ENCODE measurements at regions not wholly inside any gene's neighbourhood (a gene's known extent, or its start where the extent isn't known, plus 50 kb on each side); places are given as distances from the start of the nearest gene placed in this dataset.

DNA sequence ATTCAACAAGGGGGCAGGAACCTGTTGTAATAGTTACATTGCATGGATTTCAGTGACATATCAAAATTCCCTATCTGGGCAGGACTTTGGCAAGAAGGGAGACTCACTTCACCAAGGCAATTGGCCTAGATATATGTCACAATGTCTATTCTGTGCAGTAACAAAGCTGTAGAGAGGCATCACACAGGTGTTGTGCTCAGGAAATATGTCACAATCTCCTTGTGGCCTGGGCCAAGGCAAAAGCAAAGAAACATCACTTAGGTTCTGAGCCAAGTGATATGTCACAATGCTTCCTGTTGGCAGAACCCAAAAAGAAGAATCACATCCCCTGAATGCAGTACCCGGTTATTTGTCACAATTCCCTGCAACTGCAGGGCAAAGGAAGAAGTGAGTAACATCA lies 1020.9 kb upstream of the AMELY start:
- TF ChIP-seq, protein P1, sequence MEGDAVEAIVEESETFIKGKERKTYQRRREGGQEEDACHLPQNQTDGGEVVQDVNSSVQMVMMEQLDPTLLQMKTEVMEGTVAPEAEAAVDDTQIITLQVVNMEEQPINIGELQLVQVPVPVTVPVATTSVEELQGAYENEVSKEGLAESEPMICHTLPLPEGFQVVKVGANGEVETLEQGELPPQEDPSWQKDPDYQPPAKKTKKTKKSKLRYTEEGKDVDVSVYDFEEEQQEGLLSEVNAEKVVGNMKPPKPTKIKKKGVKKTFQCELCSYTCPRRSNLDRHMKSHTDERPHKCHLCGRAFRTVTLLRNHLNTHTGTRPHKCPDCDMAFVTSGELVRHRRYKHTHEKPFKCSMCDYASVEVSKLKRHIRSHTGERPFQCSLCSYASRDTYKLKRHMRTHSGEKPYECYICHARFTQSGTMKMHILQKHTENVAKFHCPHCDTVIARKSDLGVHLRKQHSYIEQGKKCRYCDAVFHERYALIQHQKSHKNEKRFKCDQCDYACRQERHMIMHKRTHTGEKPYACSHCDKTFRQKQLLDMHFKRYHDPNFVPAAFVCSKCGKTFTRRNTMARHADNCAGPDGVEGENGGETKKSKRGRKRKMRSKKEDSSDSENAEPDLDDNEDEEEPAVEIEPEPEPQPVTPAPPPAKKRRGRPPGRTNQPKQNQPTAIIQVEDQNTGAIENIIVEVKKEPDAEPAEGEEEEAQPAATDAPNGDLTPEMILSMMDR (IDR thresholded peaks at IDR 0.05): no peak
- TF ChIP-seq POLR2A (IDR thresholded peaks at IDR 0.05): no peak
